ENCODE measurements at regions not wholly inside any gene's neighbourhood (a gene's known extent, or its start where the extent isn't known, plus 50 kb on each side); places are given as distances from the start of the nearest gene placed in this dataset.

DNA sequence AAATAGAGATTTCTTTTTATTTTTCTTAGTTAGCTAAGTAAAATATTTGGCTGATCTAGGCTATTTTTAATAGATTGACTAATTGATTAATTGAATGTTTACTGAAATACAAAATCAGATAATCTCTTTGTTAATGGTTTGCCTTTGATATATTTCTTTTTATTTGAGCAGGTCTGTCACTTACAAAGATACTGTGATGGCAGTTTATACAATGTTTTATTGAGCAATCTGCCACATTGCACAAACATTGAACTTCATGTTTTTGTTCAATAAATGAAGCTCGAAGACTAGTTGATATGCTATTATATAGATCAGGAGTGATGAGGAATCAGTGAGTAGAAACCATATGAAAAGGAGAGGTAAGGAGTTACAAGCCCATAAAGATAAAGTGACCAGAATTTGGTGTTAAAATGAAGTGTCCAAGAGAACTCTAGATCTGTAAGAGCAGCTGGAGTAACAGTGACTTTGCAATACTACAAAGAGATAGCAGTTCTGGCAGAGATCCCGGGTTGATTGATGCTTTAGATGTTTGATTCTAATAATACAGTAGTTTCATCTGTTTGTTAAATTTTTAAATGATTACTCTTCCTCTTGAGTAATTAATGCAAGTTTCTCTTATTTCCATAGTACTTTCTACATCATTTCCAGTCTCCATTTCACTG is 574.2 kb downstream of the CCDC85A start:
- TF ChIP-seq, protein P1, sequence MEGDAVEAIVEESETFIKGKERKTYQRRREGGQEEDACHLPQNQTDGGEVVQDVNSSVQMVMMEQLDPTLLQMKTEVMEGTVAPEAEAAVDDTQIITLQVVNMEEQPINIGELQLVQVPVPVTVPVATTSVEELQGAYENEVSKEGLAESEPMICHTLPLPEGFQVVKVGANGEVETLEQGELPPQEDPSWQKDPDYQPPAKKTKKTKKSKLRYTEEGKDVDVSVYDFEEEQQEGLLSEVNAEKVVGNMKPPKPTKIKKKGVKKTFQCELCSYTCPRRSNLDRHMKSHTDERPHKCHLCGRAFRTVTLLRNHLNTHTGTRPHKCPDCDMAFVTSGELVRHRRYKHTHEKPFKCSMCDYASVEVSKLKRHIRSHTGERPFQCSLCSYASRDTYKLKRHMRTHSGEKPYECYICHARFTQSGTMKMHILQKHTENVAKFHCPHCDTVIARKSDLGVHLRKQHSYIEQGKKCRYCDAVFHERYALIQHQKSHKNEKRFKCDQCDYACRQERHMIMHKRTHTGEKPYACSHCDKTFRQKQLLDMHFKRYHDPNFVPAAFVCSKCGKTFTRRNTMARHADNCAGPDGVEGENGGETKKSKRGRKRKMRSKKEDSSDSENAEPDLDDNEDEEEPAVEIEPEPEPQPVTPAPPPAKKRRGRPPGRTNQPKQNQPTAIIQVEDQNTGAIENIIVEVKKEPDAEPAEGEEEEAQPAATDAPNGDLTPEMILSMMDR (IDR thresholded peaks at IDR 0.05), result no peak
- no peak for TF ChIP-seq POLR2A (IDR thresholded peaks at IDR 0.05)
